H1 (cell line): ENCODE measurements at regions not wholly inside any gene's neighbourhood (a gene's known extent, or its start where the extent isn't known, plus 50 kb on each side); places are given as distances from the start of the nearest gene placed in this dataset.

Source experiments
- CTCF ChIA-PET: fragments of 300-600 bp; sonication (Branson Sonifier 250); formaldehyde crosslinking; loops from one replicate; lab custom pipeline; 2021; ENCODE audit not compliant: partially characterized antibody; lab: Charles Lee
- POLR2A ChIA-PET: fragments of 300-600 bp; sonication (Branson Sonifier 250); formaldehyde crosslinking; loops from one replicate; lab custom pipeline; 2021; ENCODE audit warnings: inconsistent platforms; ENCODE audit not compliant: partially characterized antibody; lab: Charles Lee
- DNase-seq, 2 experiments: peaks; one replicate each; pipeline versions ENCODE4 v3.0.0 to v3.0.0-alpha.2; 2010 to 2022; ENCODE audit warnings: low spot score in 2 of 2, low read depth in 1 of 2, mixed read lengths in 1 of 2
- FAIRE-seq: peaks from 2 replicates; lab custom pipeline; 2011; peaks lifted over from hg19 to GRCh38; lab: Jason Lieb, UNC
- H2AFZ ChIP-seq: 2 replicates; pipeline ENCODE4 v1.8.1; 2012; ENCODE audit warnings: low read length, inconsistent platforms
- H2AK5ac ChIP-seq: 2 replicates; pipeline ENCODE4 v1.6.1; 2013; ENCODE audit warnings: low read depth, low read length
- H2BK120ac ChIP-seq: replicated peaks from 2 replicates; pipeline ENCODE3; 2013; ENCODE audit warnings: low read depth, low read length, inconsistent platforms
- H2BK12ac ChIP-seq: 2 replicates; pipeline ENCODE4 v1.6.1; 2013; ENCODE audit warnings: low read depth, low read length
- H2BK15ac ChIP-seq: 2 replicates; pipeline ENCODE4 v1.6.1; 2013; ENCODE audit warnings: low read length
- H2BK20ac ChIP-seq: 2 replicates; pipeline ENCODE4 v1.6.1; 2013; ENCODE audit warnings: low read length
- H2BK5ac ChIP-seq: 2 replicates; pipeline ENCODE4 v1.6.1; 2013; ENCODE audit warnings: low read depth, low read length
- H3K14ac ChIP-seq: 2 replicates; pipeline ENCODE4 v1.6.1; 2013; ENCODE audit warnings: inconsistent platforms; ENCODE audit not compliant: insufficient read length
- H3K18ac ChIP-seq: 2 replicates; pipeline ENCODE4 v1.6.1; 2013; ENCODE audit warnings: low read length; ENCODE audit errors: extremely low read depth
- H3K23ac ChIP-seq: 2 replicates; pipeline ENCODE4 v1.6.1; 2013; ENCODE audit warnings: inconsistent platforms; ENCODE audit not compliant: insufficient read length
- H3K23me2 ChIP-seq: 2 replicates; pipeline ENCODE4 v1.6.1; 2013; ENCODE audit warnings: low read depth, low read length
- H3K27ac ChIP-seq: 2 replicates; pipeline ENCODE4 v1.6.1; 2011; ENCODE audit warnings: low read depth, low read length, inconsistent platforms
- H3K27me3 ChIP-seq, 4 experiments: replicated peaks in 1 of 4; 1 replicate in 1 of 4; 2 replicates in 3 of 4; pipeline versions ENCODE4 v1.6.1 to v1.8.1; 2011 to 2013; ENCODE audit warnings: low read length in 3 of 4, mild to moderate bottlenecking in 3 of 4, inconsistent platforms in 2 of 4, mixed read lengths in 2 of 4, moderate library complexity in 1 of 4; ENCODE audit not compliant: control insufficient read depth in 3 of 4, insufficient read depth in 3 of 4; ENCODE audit errors: extremely low read depth in 1 of 4
- H3K36me3 ChIP-seq, 4 experiments: 2 replicates each; pipeline versions ENCODE4 v1.6.1 to v1.8.1; 2011 to 2013; ENCODE audit warnings: mild to moderate bottlenecking in 4 of 4, low read length in 3 of 4, moderate library complexity in 2 of 4, control low read depth in 1 of 4, inconsistent platforms in 1 of 4; ENCODE audit not compliant: insufficient read depth in 4 of 4, control insufficient read depth in 2 of 4
- H3K4ac ChIP-seq: replicated peaks from 2 replicates; pipeline ENCODE3; 2013; ENCODE audit warnings: low read length, low read depth, mixed read lengths, inconsistent platforms; ENCODE audit not compliant: insufficient read length
- H3K4me1 ChIP-seq, 4 experiments: replicated peaks in 1 of 4; 1 replicate in 1 of 4; 2 replicates in 3 of 4; pipeline versions ENCODE4 v1.6.1 to v1.8.1; 2011 to 2013; ENCODE audit warnings: low read length in 3 of 4, inconsistent platforms in 2 of 4, mixed read lengths in 1 of 4; ENCODE audit not compliant: insufficient read depth in 4 of 4, control insufficient read depth in 3 of 4
- H3K4me2 ChIP-seq, 2 experiments: 2 replicates each; pipeline versions ENCODE4 v1.6.1 to v1.8.1; 2011 to 2013; ENCODE audit warnings: low read depth in 2 of 2, low read length in 2 of 2, control low read depth in 1 of 2, inconsistent platforms in 1 of 2, mild to moderate bottlenecking in 1 of 2; ENCODE audit not compliant: insufficient read depth in 1 of 2
- H3K4me3 ChIP-seq, 4 experiments: fragments of 200-600, 300-600 bp in 1 of 4; sonication (generic), shearing (Covaris generic), sonication (Bioruptor Twin) in 1 of 4; 2 replicates each; pipeline versions ENCODE4 v1.5.1 to v1.8.1; 2011 to 2016; ENCODE audit warnings: low read length in 4 of 4, low read depth in 3 of 4, control low read depth in 2 of 4, inconsistent platforms in 2 of 4, mild to moderate bottlenecking in 2 of 4, mixed read lengths in 1 of 4, moderate library complexity in 1 of 4; ENCODE audit not compliant: insufficient read depth in 2 of 4; ENCODE audit errors: extremely low read depth in 1 of 4
- H3K56ac ChIP-seq: replicated peaks from 2 replicates; pipeline ENCODE3; 2013; ENCODE audit warnings: low read depth, mild to moderate bottlenecking, mixed read lengths, low read length, inconsistent platforms; ENCODE audit not compliant: insufficient read length
- H3K79me1 ChIP-seq: 2 replicates; pipeline ENCODE4 v1.6.1; 2013; ENCODE audit warnings: low read depth, low read length, control low read depth
- H3K79me2 ChIP-seq, 2 experiments: 2 replicates each; pipeline versions ENCODE4 v1.6.1 to v1.8.1; 2012 to 2013; ENCODE audit warnings: low read length in 2 of 2, mild to moderate bottlenecking in 2 of 2, inconsistent platforms in 1 of 2; ENCODE audit not compliant: insufficient read depth in 2 of 2, control insufficient read depth in 1 of 2
- H3K9ac ChIP-seq, 4 experiments: replicated peaks in 1 of 4; 1 replicate in 1 of 4; 2 replicates in 3 of 4; pipeline versions ENCODE4 v1.6.1 to v1.8.1; 2011 to 2013; ENCODE audit warnings: low read depth in 3 of 4, low read length in 3 of 4, control low read depth in 2 of 4, mild to moderate bottlenecking in 2 of 4, moderate library complexity in 2 of 4, inconsistent platforms in 1 of 4; ENCODE audit errors: extremely low read depth in 1 of 4
- H3K9me3 ChIP-seq, 2 experiments: 2 replicates each; pipeline versions ENCODE4 v1.6.1 to v1.8.1; 2012 to 2013; ENCODE audit warnings: mild to moderate bottlenecking in 2 of 2, moderate library complexity in 2 of 2, control low read depth in 1 of 2, inconsistent platforms in 1 of 2, low read depth in 1 of 2, low read length in 1 of 2, mixed read lengths in 1 of 2; ENCODE audit not compliant: insufficient read depth in 2 of 2
- H4K20me1 ChIP-seq, 2 experiments: replicated peaks in 1 of 2; 2 replicates each; pipeline versions ENCODE3 to v1.8.1; 2011 to 2013; ENCODE audit warnings: inconsistent platforms in 2 of 2, low read length in 2 of 2, mild to moderate bottlenecking in 1 of 2; ENCODE audit not compliant: insufficient read depth in 2 of 2, control insufficient read depth in 1 of 2
- H4K5ac ChIP-seq: 2 replicates; pipeline ENCODE4 v1.6.1; 2013; ENCODE audit warnings: low read length, low read depth, mixed read lengths, inconsistent platforms; ENCODE audit not compliant: insufficient read length
- H4K8ac ChIP-seq: 2 replicates; pipeline ENCODE4 v1.8.0; 2013; ENCODE audit warnings: mild to moderate bottlenecking, moderate library complexity, low read length, inconsistent platforms; ENCODE audit not compliant: insufficient read depth; ENCODE audit errors: extremely low read depth
- H4K91ac ChIP-seq: replicated peaks from 2 replicates; pipeline ENCODE3; 2013; ENCODE audit warnings: low read length, mixed read lengths, inconsistent platforms; ENCODE audit not compliant: insufficient read length
- GABPA ChIP-seq: IDR thresholded peaks from 2 replicates; pipeline ENCODE4 v1.6.1; 2011; ENCODE audit warnings: mild to moderate bottlenecking, low read length, moderate library complexity, borderline replicate concordance; ENCODE audit not compliant: insufficient read depth
- WGBS, 2 experiments: shearing (Covaris generic) in 1 of 2; methylation state at CpG; one replicate each; pipeline versions ENCODE4 v1.1.6 to v1.1.7; 2013 to 2015; ENCODE audit warnings: low lambda C conversion rate in 2 of 2, mixed read lengths in 2 of 2, inconsistent platforms in 1 of 2, low coverage in 1 of 2, missing lambda C conversion rate in 1 of 2; ENCODE audit not compliant: insufficient replicate concordance in 2 of 2, insufficient coverage in 1 of 2, insufficient read length in 1 of 2; ENCODE audit errors: extremely low coverage in 1 of 2, missing lambda C conversion rate in 1 of 2; 5-methylcytosine and 5-hydroxymethylcytosine counted together

GRCh38 chr21:38911484-38912101 lies 105.9 kb downstream of the ETS2 start:
- H4K20me1 ChIP-seq = peaks cover 0 to 8% of the 10 kb centered on the region in 2 experiments
- no peak overlapping the region for H3K14ac ChIP-seq
- no peak overlapping the region for H2AK5ac ChIP-seq
- FAIRE-seq = no peak
- peaks cover 12% of the 10 kb centered on the region for H3K23me2 ChIP-seq
- H2BK15ac ChIP-seq = no peak overlapping the region
- no peak overlapping the region for H2AFZ ChIP-seq
- H3K4me1 ChIP-seq = peaks cover 3 to 30% (median 12%) of the 10 kb centered on the region in 4 experiments
- no peak overlapping the region for H4K5ac ChIP-seq
- no peak overlapping the region for H3K18ac ChIP-seq
- no peak overlapping the region for H3K56ac ChIP-seq
- no peak overlapping the region for H3K9ac ChIP-seq
- H4K91ac ChIP-seq = no peak overlapping the region
- ChIA-PET POLR2A (no interaction called here), CTCF (no interaction called here)
- H4K8ac ChIP-seq = no peak overlapping the region
- no peaks in the 10 kb centered on the region for H3K9me3 ChIP-seq
- H2BK5ac ChIP-seq = no peak overlapping the region
- H2BK12ac ChIP-seq = no peak overlapping the region; the same call in 1 of the 2 replicates
- H3K4me2 ChIP-seq = no peak overlapping the region
- H3K36me3 ChIP-seq = no peaks in the 10 kb centered on the region
- peaks cover 0 to 10% (median 2%) of the 10 kb centered on the region in 4 experiments; a peak in 3 of 7 replicates for H3K27me3 ChIP-seq
- no peaks in the 10 kb centered on the region for H3K79me2 ChIP-seq
- 0 out of 2 replicates have a peak, but pooled peaks cover 2% of the 10 kb centered on the region for H3K79me1 ChIP-seq
- H3K4ac ChIP-seq = no peak overlapping the region
- H2BK20ac ChIP-seq = no peak overlapping the region; the same call in 1 of the 2 replicates
- H3K4me3 ChIP-seq = no peak overlapping the region
- no peak overlapping the region for H3K27ac ChIP-seq
- no peak overlapping the region for H3K23ac ChIP-seq
- 92% methylated on average over 3 of the region's 3 CpGs; no CpG with 5 or more reads in 1 of the 2 experiments for WGBS, 2 experiments
- DNase-seq = no peak
- TF ChIP-seq GABPA = no peak
- H2BK120ac ChIP-seq = no peak overlapping the region
